HFFc6 (cell line): ENCODE measurements at regions not wholly inside any gene's neighbourhood (a gene's known extent, or its start where the extent isn't known, plus 50 kb on each side); places are given as distances from the start of the nearest gene placed in this dataset.

Experiments used
- DNase-seq: peaks from one replicate; pipeline ENCODE4 v3.0.0-alpha.2; 2018
- H3K27ac Mint-ChIP-seq: 2 replicates; pipeline ENCODE4 v1.8.0; 2020; ENCODE audit warnings: mild to moderate bottlenecking, mixed read lengths
- H3K27me3 Mint-ChIP-seq: 2 replicates; pipeline ENCODE4 v1.8.0; 2021; ENCODE audit warnings: mild to moderate bottlenecking, moderate library complexity, mixed read lengths; ENCODE audit not compliant: insufficient read depth
- H3K36me3 Mint-ChIP-seq: 2 replicates; pipeline ENCODE4 v1.8.0; 2021; ENCODE audit warnings: low read depth, mixed read lengths
- H3K4me1 Mint-ChIP-seq: 2 replicates; pipeline ENCODE4 v1.8.0; 2020; ENCODE audit warnings: low read depth, mixed read lengths
- H3K4me3 Mint-ChIP-seq: 2 replicates; pipeline ENCODE4 v1.8.0; 2020; ENCODE audit warnings: mild to moderate bottlenecking, moderate library complexity, mixed read lengths
- H3K9me3 Mint-ChIP-seq: 2 replicates; pipeline ENCODE4 v1.8.0; 2020; ENCODE audit warnings: mild to moderate bottlenecking, mixed read lengths
- TF ChIP-seq, protein P1 (sequence below): fragments of 200-600 bp; sonication (generic); IDR thresholded peaks from 2 replicates; pipeline ENCODE4 v1.5.0; 2021; ENCODE audit warnings: antibody characterized with exemption, mild to moderate bottlenecking

DNA sequence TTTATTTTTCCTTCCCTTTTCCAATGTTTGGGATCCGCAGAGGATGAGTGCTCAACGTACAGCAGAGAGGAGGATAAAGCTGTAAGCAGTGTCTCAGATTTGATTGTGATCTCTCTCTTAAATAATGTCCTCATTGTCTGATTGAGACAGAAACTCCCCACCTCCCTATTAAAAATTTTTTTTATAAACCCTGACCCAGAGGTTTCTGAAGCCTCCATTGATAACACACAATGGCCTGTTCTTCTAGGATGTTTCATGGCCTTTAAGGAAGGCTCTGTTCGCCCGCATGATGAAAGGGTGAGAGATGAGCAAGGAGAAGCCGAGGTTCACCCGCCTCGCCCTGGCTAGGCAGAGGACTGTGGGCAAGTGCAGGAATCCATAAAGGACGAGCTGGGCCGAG is 138.2 kb upstream of the GAS1 start:
- TF ChIP-seq, protein P1, sequence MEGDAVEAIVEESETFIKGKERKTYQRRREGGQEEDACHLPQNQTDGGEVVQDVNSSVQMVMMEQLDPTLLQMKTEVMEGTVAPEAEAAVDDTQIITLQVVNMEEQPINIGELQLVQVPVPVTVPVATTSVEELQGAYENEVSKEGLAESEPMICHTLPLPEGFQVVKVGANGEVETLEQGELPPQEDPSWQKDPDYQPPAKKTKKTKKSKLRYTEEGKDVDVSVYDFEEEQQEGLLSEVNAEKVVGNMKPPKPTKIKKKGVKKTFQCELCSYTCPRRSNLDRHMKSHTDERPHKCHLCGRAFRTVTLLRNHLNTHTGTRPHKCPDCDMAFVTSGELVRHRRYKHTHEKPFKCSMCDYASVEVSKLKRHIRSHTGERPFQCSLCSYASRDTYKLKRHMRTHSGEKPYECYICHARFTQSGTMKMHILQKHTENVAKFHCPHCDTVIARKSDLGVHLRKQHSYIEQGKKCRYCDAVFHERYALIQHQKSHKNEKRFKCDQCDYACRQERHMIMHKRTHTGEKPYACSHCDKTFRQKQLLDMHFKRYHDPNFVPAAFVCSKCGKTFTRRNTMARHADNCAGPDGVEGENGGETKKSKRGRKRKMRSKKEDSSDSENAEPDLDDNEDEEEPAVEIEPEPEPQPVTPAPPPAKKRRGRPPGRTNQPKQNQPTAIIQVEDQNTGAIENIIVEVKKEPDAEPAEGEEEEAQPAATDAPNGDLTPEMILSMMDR = no peak
- no peak overlapping the region for H3K27ac Mint-ChIP-seq

DNA sequence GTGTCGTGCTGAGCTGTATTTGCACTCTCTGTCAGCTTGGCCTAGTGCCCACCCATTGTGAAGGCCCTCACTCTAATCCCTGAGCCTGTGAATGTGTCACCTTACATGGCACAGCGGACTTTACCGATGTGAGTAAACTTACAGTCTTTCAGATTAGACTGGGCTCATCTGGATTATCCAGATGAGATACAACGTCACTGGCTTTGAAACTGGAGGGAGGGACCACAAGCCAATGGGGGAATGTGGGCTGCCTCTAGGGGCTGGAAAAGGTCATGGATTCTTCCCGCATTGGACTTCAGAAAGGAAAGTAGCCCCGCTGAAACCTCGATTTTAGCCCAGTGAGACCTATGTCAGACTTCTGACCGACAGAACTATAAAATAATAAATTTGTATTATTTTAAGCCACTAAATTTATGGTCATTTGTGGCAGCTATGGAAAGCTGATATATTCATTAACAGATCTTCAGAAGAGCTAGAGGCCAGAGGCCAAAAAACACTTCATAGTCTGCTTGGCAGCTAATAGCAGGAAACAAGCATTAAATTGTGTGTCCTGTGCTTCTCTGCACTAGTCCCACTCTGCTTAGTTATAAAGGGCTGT is 139.0 kb upstream of the GAS1 start:
- peaks cover 8% of the 10 kb centered on the region; the same call in 1 of the 2 replicates for H3K27me3 Mint-ChIP-seq
- TF ChIP-seq, protein P1 = no peak
- no peak overlapping the region for H3K27ac Mint-ChIP-seq
- H3K36me3 Mint-ChIP-seq = no peaks in the 10 kb centered on the region; the same call in 1 of the 2 replicates
- H3K4me3 Mint-ChIP-seq = no peak overlapping the region
- no peaks in the 10 kb centered on the region for H3K4me1 Mint-ChIP-seq
- no peaks in the 10 kb centered on the region; the same call in 1 of the 2 replicates for H3K9me3 Mint-ChIP-seq
- no peak for DNase-seq

More for the DNA sequence above, 138.2 kb upstream of the GAS1 start:
- no peak overlapping the region for H3K4me3 Mint-ChIP-seq
- no peaks in the 10 kb centered on the region; the same call in 1 of the 2 replicates for H3K36me3 Mint-ChIP-seq
- no peak for DNase-seq
- H3K9me3 Mint-ChIP-seq = no peaks in the 10 kb centered on the region; the same call in 1 of the 2 replicates
- H3K4me1 Mint-ChIP-seq = no peaks in the 10 kb centered on the region
- H3K27me3 Mint-ChIP-seq = peaks cover 7% of the 10 kb centered on the region; the same call in 1 of the 2 replicates

DNA sequence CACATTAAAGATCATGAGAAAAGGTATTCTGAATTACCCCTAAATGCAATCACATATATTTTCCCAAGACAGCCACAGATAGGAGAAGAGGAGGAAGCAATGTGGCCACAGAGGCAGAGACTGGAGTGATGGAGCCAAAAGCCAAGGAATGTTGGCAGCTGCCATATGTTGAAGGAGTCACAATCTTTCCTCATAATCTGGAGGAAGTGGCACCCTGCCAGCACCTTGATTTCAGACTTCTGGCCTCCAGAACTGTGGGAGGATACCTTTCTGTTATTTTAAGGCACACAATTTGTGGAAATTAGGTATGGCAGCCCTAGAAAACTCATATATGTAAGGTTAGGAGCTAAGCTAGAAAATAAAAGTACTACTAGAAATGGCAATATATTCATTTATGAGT is 139.9 kb upstream of the GAS1 start:
- no peaks in the 10 kb centered on the region for H3K4me1 Mint-ChIP-seq
- no peaks in the 10 kb centered on the region; the same call in 1 of the 2 replicates for H3K9me3 Mint-ChIP-seq
- H3K27ac Mint-ChIP-seq = no peak overlapping the region
- H3K36me3 Mint-ChIP-seq = no peaks in the 10 kb centered on the region; the same call in 1 of the 2 replicates
- TF ChIP-seq, protein P1 = no peak
- no peak for DNase-seq
- H3K4me3 Mint-ChIP-seq = no peak overlapping the region
- peaks cover 8% of the 10 kb centered on the region; the same call in 1 of the 2 replicates for H3K27me3 Mint-ChIP-seq

DNA sequence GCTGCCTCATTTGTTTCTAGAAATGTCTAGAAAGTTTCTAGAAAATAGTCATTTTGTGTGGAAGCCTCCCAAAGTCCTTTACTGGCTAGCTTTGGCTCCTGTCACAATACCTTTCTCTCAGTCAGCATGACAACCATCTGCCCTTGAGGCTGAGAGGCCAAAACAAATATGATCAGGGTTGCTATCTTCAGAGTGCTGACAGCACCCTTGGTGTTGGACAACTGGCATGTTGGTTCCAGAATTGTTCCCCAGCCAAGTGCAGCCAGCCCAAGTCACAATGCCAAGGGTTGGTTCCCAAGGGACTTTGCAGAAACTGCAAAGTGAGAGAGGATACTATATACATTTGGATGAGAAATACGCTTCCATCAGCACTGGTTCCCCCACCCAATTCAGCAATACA is 140.9 kb upstream of the GAS1 start:
- Mint-ChIP-seq H3K4me1 (no peaks in the 10 kb centered on the region), H3K27me3 (peaks cover 9% of the 10 kb centered on the region; the same call in 1 of the 2 replicates), H3K27ac (no peak overlapping the region), H3K36me3 (no peaks in the 10 kb centered on the region; the same call in 1 of the 2 replicates), H3K9me3 (no peaks in the 10 kb centered on the region; the same call in 1 of the 2 replicates), H3K4me3 (no peak overlapping the region)
- DNase-seq = no peak
- TF ChIP-seq, protein P1 = no peak

DNA sequence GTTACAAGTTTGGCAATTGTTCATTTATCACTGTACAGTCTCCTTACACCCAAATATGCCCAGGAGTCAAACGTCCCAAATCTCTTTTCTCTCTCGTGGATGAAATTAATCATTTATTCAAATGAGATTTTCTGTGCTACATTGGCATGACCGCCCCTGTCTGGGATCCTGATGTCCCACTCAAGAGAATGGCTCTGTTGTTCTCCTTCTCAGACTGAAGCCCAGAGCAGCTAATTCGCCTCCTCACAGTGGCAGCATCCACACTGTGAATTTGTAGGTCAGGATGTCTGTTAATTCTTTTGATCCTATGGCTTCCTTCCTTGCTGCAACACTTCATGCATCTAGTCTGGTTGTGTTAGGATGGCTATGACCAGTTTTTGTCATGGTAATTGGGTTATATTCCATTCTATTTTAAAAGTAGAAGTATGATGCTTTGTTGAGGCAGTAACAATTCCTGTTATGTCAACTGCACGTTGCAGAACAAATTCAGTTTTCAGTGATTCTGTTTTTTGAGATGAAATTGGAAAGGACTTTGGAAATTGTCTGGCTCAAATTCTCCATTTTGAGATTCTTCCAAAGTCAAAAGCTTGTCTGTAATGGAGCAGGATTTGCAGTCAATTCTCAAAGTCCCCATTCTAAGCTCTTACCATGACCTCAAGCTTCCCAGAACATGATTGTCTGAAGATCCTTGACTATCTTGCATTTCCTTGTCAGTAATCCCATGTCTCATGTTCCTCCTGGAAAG is 141.5 kb upstream of the GAS1 start:
- H3K4me3 Mint-ChIP-seq = no peak overlapping the region
- TF ChIP-seq, protein P1 = no peak
- no peak overlapping the region for H3K27ac Mint-ChIP-seq
- H3K4me1 Mint-ChIP-seq = no peaks in the 10 kb centered on the region
- no peak for DNase-seq
- H3K36me3 Mint-ChIP-seq = no peaks in the 10 kb centered on the region; the same call in 1 of the 2 replicates
- H3K27me3 Mint-ChIP-seq = peaks cover 9% of the 10 kb centered on the region; the same call in 1 of the 2 replicates
- no peaks in the 10 kb centered on the region; the same call in 1 of the 2 replicates for H3K9me3 Mint-ChIP-seq
